Left lung (tissue), 4 donors: ENCODE measurements at regions not wholly inside any gene's neighbourhood (a gene's known extent, or its start where the extent isn't known, plus 50 kb on each side); places are given as distances from the start of the nearest gene placed in this dataset.

ENCODE experiments used
- ATAC-seq: fragments of 200-7000 bp; cut with Tn5 transposase; one replicate; pipeline ENCODE4 v1.9.1; 2020; ENCODE audit warnings: moderate library complexity
- DNase-seq, 4 donors: peaks; one replicate each; pipeline ENCODE4 v3.0.0-alpha.2; 2013 to 2020
- H3K27ac ChIP-seq, 2 donors: fragments of 200-600 bp; sonication (generic) in 1 of 2; one replicate each; pipeline versions ENCODE4 v1.5.0 to v1.8.0; 2020 to 2021
- H3K27me3 ChIP-seq, 2 donors: fragments of 200-600 bp; sonication (generic) in 1 of 2; one replicate each; pipeline versions ENCODE4 v1.5.0 to v1.8.0; 2020 to 2021
- H3K36me3 ChIP-seq, 2 donors: fragments of 200-600 bp; sonication (generic) in 1 of 2; one replicate each; pipeline versions ENCODE4 v1.5.0 to v1.8.0; 2020 to 2021
- H3K4me1 ChIP-seq, 2 donors: fragments of 200-600 bp; one replicate each; pipeline ENCODE4 v1.8.0; 2021
- H3K4me3 ChIP-seq, 2 donors: fragments of 200-600 bp; sonication (generic) in 1 of 2; one replicate each; pipeline versions ENCODE4 v1.5.0 to v1.8.0; 2020 to 2021; ENCODE audit warnings: mild to moderate bottlenecking in 1 of 2
- H3K9me3 ChIP-seq, 2 donors: fragments of 200-600 bp; sonication (generic) in 1 of 2; one replicate each; pipeline versions ENCODE4 v1.5.0 to v1.8.0; 2020 to 2021
- CTCF ChIP-seq, 2 donors: fragments of 200-600 bp; sonication (generic) in 1 of 2; IDR thresholded peaks; one replicate each; pipeline versions ENCODE4 v1.5.0 to v1.8.0; 2021; ENCODE audit warnings: antibody characterized with exemption in 2 of 2
- intact Hi-C, 2 donors: fragments of 100-400 bp; cut with DNase I; formaldehyde crosslinking; loops; one replicate each; pipeline versions ENCODE4 v1.11.2 to v1.14.2; 2022
- donor health status: DM: no; HTN: yes; CAD: no.
- donor health status: DM: no; HTN: no; CAD: no.

- Histone ChIP-seq H3K4me1 (no peaks in the 10 kb centered on the region), H3K36me3 (no peaks in the 10 kb centered on the region), H3K9me3 (no peaks in the 10 kb centered on the region), H3K4me3 (no peak overlapping the region), H3K27me3 (no peaks in the 10 kb centered on the region), H3K27ac (no peak overlapping the region)
- intact Hi-C loops: no loop called here
- TF ChIP-seq CTCF (IDR thresholded peaks at IDR 0.05): no peak
- no peak for ATAC-seq
- DNase-seq: no peak
Observed at GRCh38 chr16:61382435-61382834, 653.8 kb downstream of the CDH8 start.

- no peak overlapping the region for H3K4me3 ChIP-seq
- DNase-seq (no peak), ATAC-seq (no peak)
- intact Hi-C loops: no loop called here
- TF ChIP-seq CTCF (IDR thresholded peaks at IDR 0.05): no peak
- H3K27ac ChIP-seq: no peak overlapping the region
- H3K27me3 ChIP-seq: no peaks in the 10 kb centered on the region
- H3K9me3 ChIP-seq: no peaks in the 10 kb centered on the region
- no peaks in the 10 kb centered on the region for H3K4me1 ChIP-seq
- no peaks in the 10 kb centered on the region for H3K36me3 ChIP-seq
Observed at GRCh38 chr16:61379311-61379710, 656.9 kb downstream of the CDH8 start.

GRCh38 chr16:61374071-61374470 is 662.2 kb downstream of the CDH8 start:
- no peaks in the 10 kb centered on the region for H3K36me3 ChIP-seq
- no peak for ATAC-seq
- no peaks in the 10 kb centered on the region for H3K27me3 ChIP-seq
- H3K4me3 ChIP-seq: no peak overlapping the region
- intact Hi-C loops: no loop called here
- H3K9me3 ChIP-seq: no peaks in the 10 kb centered on the region
- DNase-seq: no peak
- TF ChIP-seq CTCF (IDR thresholded peaks at IDR 0.05): no peak
- H3K4me1 ChIP-seq: no peaks in the 10 kb centered on the region
- H3K27ac ChIP-seq: no peak overlapping the region

- Histone ChIP-seq H3K36me3 (no peaks in the 10 kb centered on the region), H3K27ac (no peak overlapping the region), H3K9me3 (no peaks in the 10 kb centered on the region), H3K4me3 (no peak overlapping the region), H3K27me3 (no peaks in the 10 kb centered on the region), H3K4me1 (no peaks in the 10 kb centered on the region)
- intact Hi-C loops: no loop called here
- no peak for DNase-seq
- TF ChIP-seq CTCF (IDR thresholded peaks at IDR 0.05): no peak
- ATAC-seq: no peak
Observed at GRCh38 chr16:61371881-61372280, 664.4 kb downstream of the CDH8 start.

- H3K4me1 ChIP-seq: no peaks in the 10 kb centered on the region
- H3K4me3 ChIP-seq: no peak overlapping the region
- no peak overlapping the region for H3K27ac ChIP-seq
- no peaks in the 10 kb centered on the region for H3K27me3 ChIP-seq
- DNase-seq (no peak), ATAC-seq (no peak)
- H3K36me3 ChIP-seq: no peaks in the 10 kb centered on the region
- no peak for TF ChIP-seq CTCF (IDR thresholded peaks at IDR 0.05)
- H3K9me3 ChIP-seq: no peaks in the 10 kb centered on the region
- intact Hi-C loops: no loop called here
Observed at GRCh38 chr16:61371388-61371787, 664.9 kb downstream of the CDH8 start.
